ENCODE measurements at regions not wholly inside any gene's neighbourhood (a gene's known extent, or its start where the extent isn't known, plus 50 kb on each side); places are given as distances from the start of the nearest gene placed in this dataset.

GRCh38 chr5:60248901-60249300, 355.4 kb upstream of the PDE4D start:
- TF ChIP-seq, protein P1, sequence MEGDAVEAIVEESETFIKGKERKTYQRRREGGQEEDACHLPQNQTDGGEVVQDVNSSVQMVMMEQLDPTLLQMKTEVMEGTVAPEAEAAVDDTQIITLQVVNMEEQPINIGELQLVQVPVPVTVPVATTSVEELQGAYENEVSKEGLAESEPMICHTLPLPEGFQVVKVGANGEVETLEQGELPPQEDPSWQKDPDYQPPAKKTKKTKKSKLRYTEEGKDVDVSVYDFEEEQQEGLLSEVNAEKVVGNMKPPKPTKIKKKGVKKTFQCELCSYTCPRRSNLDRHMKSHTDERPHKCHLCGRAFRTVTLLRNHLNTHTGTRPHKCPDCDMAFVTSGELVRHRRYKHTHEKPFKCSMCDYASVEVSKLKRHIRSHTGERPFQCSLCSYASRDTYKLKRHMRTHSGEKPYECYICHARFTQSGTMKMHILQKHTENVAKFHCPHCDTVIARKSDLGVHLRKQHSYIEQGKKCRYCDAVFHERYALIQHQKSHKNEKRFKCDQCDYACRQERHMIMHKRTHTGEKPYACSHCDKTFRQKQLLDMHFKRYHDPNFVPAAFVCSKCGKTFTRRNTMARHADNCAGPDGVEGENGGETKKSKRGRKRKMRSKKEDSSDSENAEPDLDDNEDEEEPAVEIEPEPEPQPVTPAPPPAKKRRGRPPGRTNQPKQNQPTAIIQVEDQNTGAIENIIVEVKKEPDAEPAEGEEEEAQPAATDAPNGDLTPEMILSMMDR (conservative IDR thresholded peaks at IDR 0.05): no peak
- no peak for TF ChIP-seq EZH2 (IDR thresholded peaks at IDR 0.05; ENCODE audit: low read depth)
